ENCODE measurements at regions not wholly inside any gene's neighbourhood (a gene's known extent, or its start where the extent isn't known, plus 50 kb on each side); places are given as distances from the start of the nearest gene placed in this dataset.

- Histone ChIP-seq H3K9ac (ENCODE audit: low read length) (no peak overlapping the region), H3K36me3 (ENCODE audit: insufficient read depth, low read length) (no peaks in the 10 kb centered on the region), H3K79me2 (replicated peaks; ENCODE audit: insufficient read depth, low read length) (no peaks in the 10 kb centered on the region), H3F3A (ENCODE audit: insufficient read depth, low read length, poor library complexity, severe bottlenecking) (no peaks in the 10 kb centered on the region), H3K27me3 (ENCODE audit: insufficient read depth, low read depth, low read length) (no peaks in the 10 kb centered on the region), H3K4me2 (ENCODE audit: low read length) (no peak overlapping the region), H3K9me2 (ENCODE audit: insufficient read depth, low read length) (no peaks in the 10 kb centered on the region), H3K9me3 (ENCODE audit: low read length) (no peaks in the 10 kb centered on the region), H3K27ac (ENCODE audit: low read length) (no peak overlapping the region), H4K20me1 (ENCODE audit: insufficient read depth) (no peaks in the 10 kb centered on the region), H3K4me3 (ENCODE audit: low read length) (no peak overlapping the region), H2AFZ (ENCODE audit: low read depth, low read length) (no peak overlapping the region)
- TF ChIP-seq EZH2 (IDR thresholded peaks at IDR 0.05; ENCODE audit: borderline replicate concordance, insufficient read depth, low read length, poor library complexity, severe bottlenecking), result no peak
- TF ChIP-seq RAD21 (conservative IDR thresholded peaks at IDR 0.05), result no peak
- no peak for TF ChIP-seq POLR2AphosphoS5 (IDR thresholded peaks at IDR 0.05)
- TF ChIP-seq CTCF (IDR thresholded peaks at IDR 0.05; ENCODE audit: poor library complexity, severe bottlenecking), result no peak
- TF ChIP-seq TAF1 (IDR thresholded peaks at IDR 0.05; ENCODE audit: low read depth), result no peak
- TF ChIP-seq SMC3 (conservative IDR thresholded peaks at IDR 0.05; ENCODE audit: poor library complexity), result no peak
- no peak for TF ChIP-seq EP300 (conservative IDR thresholded peaks at IDR 0.05; ENCODE audit: poor library complexity, severe bottlenecking)
- TF ChIP-seq MXI1 (conservative IDR thresholded peaks at IDR 0.05; ENCODE audit: poor library complexity, severe bottlenecking), result no peak
- TF ChIP-seq, protein P1, sequence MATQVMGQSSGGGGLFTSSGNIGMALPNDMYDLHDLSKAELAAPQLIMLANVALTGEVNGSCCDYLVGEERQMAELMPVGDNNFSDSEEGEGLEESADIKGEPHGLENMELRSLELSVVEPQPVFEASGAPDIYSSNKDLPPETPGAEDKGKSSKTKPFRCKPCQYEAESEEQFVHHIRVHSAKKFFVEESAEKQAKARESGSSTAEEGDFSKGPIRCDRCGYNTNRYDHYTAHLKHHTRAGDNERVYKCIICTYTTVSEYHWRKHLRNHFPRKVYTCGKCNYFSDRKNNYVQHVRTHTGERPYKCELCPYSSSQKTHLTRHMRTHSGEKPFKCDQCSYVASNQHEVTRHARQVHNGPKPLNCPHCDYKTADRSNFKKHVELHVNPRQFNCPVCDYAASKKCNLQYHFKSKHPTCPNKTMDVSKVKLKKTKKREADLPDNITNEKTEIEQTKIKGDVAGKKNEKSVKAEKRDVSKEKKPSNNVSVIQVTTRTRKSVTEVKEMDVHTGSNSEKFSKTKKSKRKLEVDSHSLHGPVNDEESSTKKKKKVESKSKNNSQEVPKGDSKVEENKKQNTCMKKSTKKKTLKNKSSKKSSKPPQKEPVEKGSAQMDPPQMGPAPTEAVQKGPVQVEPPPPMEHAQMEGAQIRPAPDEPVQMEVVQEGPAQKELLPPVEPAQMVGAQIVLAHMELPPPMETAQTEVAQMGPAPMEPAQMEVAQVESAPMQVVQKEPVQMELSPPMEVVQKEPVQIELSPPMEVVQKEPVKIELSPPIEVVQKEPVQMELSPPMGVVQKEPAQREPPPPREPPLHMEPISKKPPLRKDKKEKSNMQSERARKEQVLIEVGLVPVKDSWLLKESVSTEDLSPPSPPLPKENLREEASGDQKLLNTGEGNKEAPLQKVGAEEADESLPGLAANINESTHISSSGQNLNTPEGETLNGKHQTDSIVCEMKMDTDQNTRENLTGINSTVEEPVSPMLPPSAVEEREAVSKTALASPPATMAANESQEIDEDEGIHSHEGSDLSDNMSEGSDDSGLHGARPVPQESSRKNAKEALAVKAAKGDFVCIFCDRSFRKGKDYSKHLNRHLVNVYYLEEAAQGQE (IDR thresholded peaks at IDR 0.05; ENCODE audit: borderline replicate concordance), result no peak
Observed at GRCh38 chr1:163720294-163720693, 398.5 kb downstream of the NUF2 start.

DNA sequence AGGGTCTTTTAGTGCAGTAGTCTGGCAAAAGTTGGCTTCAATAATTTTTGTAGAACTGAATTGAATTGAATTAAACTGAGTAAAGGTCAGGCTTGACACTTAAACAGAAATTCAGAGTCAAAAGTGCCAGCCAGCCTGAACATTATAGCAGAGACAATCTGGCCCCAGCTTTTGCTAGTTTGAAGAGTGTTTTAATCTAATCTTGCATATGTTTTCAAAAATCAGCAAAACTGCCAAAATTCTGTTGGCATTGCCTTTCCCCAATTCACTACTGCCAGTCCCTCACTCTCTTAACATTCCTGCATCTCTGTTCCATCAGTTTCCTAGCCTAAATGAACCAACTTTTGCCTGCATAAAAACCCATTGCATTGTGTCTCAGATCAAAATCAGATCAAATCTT lies 403.8 kb downstream of the NUF2 start:
- no peaks in the 10 kb centered on the region for H3K27me3 ChIP-seq (ENCODE audit: insufficient read depth, low read depth, low read length)
- no peak overlapping the region for H2AFZ ChIP-seq (ENCODE audit: low read depth, low read length)
- no peaks in the 10 kb centered on the region for H3K79me2 ChIP-seq (replicated peaks; ENCODE audit: insufficient read depth, low read length)
- TF ChIP-seq RAD21 (conservative IDR thresholded peaks at IDR 0.05), result no peak
- TF ChIP-seq CTCF (IDR thresholded peaks at IDR 0.05; ENCODE audit: poor library complexity, severe bottlenecking), result no peak
- TF ChIP-seq SMC3 (conservative IDR thresholded peaks at IDR 0.05; ENCODE audit: poor library complexity), result no peak
- no peak for TF ChIP-seq TAF1 (IDR thresholded peaks at IDR 0.05; ENCODE audit: low read depth)
- no peak for TF ChIP-seq EZH2 (IDR thresholded peaks at IDR 0.05; ENCODE audit: borderline replicate concordance, insufficient read depth, low read length, poor library complexity, severe bottlenecking)
- no peak for TF ChIP-seq MXI1 (conservative IDR thresholded peaks at IDR 0.05; ENCODE audit: poor library complexity, severe bottlenecking)
- TF ChIP-seq, protein P1 (IDR thresholded peaks at IDR 0.05; ENCODE audit: borderline replicate concordance), result no peak
- TF ChIP-seq EP300 (conservative IDR thresholded peaks at IDR 0.05; ENCODE audit: poor library complexity, severe bottlenecking), result no peak
- TF ChIP-seq POLR2AphosphoS5 (IDR thresholded peaks at IDR 0.05), result no peak
- H3K36me3 ChIP-seq (ENCODE audit: insufficient read depth, low read length), result no peaks in the 10 kb centered on the region
- no peaks in the 10 kb centered on the region for H3K9me2 ChIP-seq (ENCODE audit: insufficient read depth, low read length)
- H3K4me3 ChIP-seq (ENCODE audit: low read length), result no peak overlapping the region
- H3F3A ChIP-seq (ENCODE audit: insufficient read depth, low read length, poor library complexity, severe bottlenecking), result no peaks in the 10 kb centered on the region
- H3K27ac ChIP-seq (ENCODE audit: low read length), result no peak overlapping the region
- no peaks in the 10 kb centered on the region for H4K20me1 ChIP-seq (ENCODE audit: insufficient read depth)
- H3K4me2 ChIP-seq (ENCODE audit: low read length), result no peak overlapping the region
- no peak overlapping the region for H3K9ac ChIP-seq (ENCODE audit: low read length)
- no peaks in the 10 kb centered on the region for H3K9me3 ChIP-seq (ENCODE audit: low read length)

Measured in neural cell (in vitro differentiated cells).